ENCODE measurements at regions not wholly inside any gene's neighbourhood (a gene's known extent, or its start where the extent isn't known, plus 50 kb on each side); places are given as distances from the start of the nearest gene placed in this dataset.

DNA sequence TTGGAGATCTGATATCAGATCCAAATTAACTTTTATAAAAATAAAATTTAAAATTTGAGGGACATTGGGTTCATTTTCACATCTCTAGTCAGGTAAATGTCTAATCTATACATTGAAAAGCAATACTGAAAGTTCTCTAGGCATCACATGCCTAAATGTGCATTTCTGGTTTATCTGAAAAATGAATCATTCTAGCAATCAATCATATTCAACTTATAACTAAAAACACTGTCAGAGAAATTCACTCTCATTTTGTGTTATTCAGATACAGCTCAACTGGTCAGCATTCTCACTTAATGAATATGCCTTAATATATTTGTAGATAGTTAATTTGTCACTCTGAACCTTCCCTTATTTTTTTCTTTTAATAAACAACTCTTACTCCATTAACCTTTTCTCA lies 243.2 kb downstream of the CASP12 start:
- DNase-seq (ENCODE audit: low read depth): no peak

DNA sequence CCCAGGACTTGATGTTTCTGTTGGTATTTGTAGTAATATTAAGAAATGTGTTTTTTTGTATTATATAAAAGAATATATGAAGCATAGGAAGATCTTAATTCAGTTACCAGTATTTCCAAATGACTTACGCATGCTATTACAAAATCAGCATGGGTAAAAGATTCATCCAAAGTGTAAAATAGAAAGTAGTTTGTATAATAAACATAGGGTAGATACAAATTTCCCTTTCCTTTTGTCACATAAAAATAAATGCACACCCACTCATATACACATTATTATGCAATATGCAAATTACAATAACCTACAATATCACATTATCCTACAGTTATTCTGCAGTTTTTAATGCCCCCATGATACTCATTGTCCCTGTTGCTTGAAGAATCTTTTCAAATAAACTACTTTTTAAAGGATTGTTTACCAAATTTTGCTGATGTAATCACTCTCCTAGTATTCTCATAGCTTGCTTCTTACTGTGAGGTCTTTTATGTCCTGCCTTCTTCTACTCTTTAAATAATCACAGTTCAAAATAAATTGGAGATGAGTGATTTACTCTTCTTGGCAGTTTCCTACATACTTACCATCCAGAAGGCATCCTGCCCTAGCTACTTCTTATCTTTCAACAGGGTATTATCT lies 244.0 kb downstream of the CASP12 start:
- DNase-seq (ENCODE audit: low read depth): no peak

DNA sequence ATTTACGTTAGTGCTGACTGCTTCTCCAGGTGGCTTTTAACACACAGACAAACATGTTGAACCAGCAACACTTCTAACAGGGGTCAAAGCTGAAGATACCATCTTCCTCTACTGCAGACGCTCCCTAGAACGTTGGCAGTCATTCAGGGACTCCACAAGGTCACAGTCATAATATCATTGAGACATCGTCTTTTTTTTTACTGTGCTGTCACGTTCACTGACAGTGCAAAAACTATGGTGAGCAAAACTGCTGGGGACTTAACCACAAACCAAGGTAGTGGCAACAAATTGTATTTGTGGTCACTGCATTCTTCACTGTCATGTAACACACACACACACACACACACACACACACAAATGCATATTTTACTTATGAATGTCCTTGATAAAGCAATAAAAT lies 244.9 kb downstream of the CASP12 start:
- no peak for DNase-seq (ENCODE audit: low read depth)

DNA sequence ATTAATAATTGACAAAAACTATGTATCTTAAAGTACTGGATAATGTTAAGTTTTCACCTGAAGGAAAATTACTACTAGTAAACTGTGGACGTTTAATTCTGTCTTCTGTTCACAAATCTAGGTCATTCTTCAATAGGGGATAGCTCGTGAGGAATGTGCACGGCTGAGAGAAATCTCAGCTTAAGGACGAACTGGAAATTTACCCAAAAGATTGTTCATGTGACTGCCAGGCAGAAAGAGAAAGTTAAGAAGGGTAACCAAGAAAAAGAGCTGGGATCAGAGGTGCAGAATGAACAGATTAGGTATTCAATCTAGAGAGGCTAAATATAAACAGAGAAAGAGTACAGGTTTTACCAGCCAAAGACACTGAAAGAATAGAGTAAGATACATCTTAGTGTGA lies 245.3 kb downstream of the CASP12 start:
- no peak for DNase-seq (ENCODE audit: low read depth)

DNA sequence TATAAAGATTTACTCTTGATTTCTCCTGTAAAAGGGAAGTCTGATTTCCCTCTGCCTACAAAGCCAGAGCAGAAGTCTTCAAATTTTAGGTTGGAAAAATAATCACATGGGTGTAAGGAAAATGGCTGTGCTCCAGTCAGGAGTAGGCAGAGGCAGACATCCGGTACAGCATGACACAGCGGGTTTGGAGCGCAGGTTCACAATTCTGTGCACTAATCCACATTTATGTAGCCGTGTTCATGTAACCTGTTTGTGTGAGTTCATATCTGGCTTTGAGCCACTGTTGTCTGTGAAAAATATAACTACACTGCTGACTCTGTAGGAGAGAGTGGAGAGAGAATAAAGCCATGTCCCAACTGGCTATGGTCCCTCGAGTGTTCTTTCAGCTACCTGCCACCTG lies 248.0 kb downstream of the CASP12 start:
- no peak for DNase-seq (ENCODE audit: low read depth)

DNA sequence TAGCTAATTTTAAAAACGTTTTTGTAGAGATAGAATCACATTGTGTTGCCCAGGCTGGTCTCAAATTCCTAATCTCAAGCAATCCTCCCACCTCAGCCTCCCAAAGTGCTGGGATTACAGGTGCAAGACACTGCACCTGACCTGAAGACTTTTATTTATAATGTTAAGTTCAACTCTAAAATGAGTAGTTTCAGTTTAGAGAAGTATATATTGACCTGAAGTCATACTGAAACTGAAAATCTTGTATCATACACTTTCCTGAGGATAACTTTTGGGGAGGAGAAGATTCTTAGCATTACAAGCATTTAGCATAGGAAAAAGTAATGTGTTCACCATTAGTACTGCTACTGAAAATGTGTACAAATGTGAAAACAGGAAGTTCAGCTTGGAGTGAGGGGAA lies 249.3 kb downstream of the CASP12 start:
- DNase-seq (ENCODE audit: low read depth): no peak

DNA sequence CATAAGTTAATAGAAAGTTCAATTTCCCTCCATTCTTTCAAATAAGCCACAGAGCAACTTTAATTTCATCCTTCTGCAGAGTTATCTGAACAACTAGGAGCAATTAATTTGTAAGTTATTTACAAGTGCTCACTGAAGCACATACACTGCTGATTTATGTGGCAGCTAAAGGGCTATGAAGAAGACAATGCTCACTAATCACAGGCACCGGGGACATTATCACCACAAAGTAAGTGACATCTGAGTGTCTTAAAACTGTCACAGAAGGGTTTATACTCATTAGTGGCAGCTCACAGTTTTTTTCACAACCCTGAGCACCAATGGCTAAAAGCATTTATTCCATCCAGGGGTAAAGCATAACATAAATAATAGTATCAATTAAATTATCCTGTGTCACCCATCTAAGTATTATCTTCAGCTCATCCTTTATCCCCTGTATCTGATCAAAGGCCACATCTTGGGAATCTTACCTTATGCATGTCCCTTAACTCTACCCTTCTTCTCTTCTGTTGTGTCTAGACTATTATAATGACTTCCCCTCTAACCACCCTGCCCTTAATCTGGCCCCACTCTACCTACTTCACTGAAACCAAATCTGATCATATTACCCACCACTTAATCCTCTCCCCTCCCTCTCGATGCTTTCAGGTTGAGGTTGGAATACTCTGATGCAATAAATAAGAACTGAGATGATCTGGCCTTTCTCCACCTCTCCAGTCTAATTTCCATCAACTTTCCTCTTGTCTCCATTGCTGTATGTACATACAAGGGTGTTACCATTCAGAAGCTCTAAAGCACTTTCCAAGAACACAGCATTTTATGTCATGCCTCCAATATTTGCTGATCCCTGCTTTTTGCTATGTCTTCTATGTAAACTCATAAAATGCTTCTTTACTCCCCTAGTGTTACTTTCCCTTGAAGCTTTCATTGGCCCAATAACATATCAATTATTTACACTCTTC lies 252.7 kb downstream of the CASP12 start:
- DNase-seq (ENCODE audit: low read depth): no peak

DNA sequence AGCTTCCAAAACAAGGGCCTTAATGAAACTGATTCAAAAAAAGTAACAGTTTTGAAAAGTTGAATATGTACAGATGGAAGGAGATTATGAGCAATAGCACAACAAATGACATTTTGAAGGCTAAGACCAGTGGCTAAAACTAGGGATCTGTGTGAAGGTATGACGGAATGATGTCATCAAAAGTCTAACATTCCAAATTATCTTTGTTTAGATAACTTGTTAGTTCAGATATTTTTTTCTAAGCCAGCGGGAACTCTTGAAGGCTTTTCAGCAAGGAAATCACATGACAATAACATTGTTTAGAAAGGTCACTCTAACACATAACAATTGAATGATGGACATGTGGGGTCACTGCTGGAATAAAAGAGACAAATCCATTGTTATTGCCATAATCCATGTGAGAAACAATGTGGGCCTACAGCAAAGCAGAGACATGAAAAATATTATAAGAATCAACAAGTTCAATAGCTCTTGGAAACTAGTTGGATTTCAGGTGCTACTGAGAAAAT lies 260.5 kb downstream of the CASP12 start:
- DNase-seq (ENCODE audit: low read depth): no peak

DNA sequence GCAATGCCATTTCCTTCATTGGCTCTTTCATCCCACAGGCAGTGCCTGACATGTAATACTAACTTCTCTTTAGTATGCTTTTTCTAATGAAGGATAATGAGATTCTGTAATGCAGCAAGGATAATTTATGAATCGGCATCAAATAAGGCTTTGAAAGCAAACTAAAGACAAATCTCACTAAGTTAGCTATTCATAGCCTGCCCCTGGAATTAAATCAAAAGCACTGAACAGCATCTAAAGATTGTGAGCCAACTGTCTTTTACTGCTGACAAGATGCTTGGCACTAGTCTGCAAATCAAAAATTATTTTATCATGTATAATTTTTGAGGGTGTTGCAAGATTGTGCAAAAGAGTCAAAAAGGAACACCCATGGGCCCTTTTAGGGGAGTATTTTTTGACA lies 265.0 kb downstream of the CASP12 start:
- DNase-seq (ENCODE audit: low read depth): no peak

DNA sequence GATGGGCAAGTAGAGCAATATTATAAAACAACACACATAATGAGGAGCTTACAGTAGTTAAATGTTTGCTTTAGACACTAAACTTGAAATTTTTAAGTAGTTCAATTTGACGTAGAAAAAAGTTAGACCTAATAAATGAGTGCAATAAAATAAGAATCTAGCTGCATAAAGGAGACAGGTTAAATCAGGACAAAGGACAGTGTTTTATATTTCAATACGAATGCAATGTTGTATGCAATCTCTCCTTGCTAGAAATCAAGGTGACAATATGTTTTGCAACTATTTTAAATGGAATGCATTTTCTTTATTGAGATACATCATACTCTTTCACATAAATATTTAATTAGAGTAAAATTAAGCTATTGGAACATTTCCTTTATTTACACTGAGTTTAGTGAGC lies 267.9 kb downstream of the CASP12 start:
- DNase-seq (ENCODE audit: low read depth): no peak

DNA sequence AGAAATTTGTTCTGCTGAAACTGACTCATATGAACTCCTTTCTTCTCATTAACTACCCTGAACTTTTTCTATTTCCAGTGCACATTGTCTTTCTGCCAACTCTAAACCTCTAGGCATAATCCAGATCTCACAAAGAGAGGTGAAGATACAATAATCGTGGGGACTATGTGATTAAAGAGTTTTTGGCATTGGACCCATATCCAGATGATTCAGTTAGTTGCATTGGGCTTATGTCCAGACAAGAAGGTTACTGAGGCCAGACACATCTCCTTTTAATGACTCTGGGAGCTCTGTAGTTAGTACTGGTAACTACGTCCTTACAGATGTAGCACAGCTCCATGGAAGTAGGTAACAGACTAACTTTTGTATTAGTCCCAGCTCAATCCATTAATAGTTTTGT lies 273.0 kb downstream of the CASP12 start:
- DNase-seq (ENCODE audit: low read depth): no peak

DNA sequence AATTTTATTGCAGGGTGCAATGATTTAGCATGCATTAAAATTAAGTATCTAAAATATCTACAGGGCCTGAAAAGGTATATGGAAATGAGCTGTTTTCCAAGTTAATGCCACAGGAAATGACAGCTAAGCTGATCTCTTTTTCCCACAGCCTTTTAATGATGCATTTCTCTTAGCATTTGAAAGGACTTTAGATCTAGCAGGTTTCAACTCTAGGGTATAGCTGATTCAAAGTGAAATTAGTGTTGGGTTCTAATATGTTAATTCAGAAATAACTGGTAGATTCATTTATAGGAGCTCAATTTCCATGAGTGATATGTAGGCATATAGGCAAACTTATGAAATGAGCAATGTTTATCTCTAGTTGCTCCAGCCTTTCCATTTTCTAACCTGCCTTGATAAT lies 274.2 kb downstream of the CASP12 start:
- no peak for DNase-seq (ENCODE audit: low read depth)

DNA sequence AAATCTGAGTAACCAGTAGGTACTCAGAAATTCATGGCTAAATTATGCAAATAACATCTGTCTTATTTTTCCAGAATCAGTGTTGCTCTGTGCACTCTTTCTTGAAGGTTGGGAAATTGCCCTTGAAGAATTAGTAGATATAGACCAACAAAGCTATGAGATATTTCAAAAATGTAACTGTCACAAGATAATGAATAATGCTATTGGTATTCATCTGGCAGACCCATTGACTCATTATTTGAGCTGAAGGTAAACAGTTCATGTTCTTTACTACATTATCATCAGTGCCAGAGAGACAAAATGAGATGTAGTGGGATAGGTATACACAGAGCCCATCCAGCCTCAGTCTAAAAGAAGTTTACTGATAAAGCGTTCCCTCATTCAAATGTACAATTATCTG lies 274.7 kb downstream of the CASP12 start:
- DNase-seq (ENCODE audit: low read depth): no peak

DNA sequence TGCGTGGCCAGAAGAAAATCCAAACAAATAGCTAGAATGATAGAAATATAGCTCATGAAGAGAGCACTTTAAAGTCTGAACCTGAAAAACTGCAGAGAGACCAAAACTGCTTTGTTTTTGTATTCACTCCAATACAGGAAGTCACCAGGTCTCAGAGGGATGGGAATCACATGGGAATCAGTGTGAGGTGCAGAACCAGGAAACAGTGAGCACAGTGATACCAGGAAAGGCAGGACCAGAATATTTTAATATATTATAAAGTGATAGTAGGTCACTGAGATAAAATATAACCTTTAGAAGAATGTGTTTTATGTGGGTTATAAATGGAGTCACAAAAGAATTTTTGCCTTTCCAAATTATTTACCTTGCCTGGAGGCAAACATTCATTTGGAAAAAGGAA lies 277.3 kb downstream of the CASP12 start:
- no peak for DNase-seq (ENCODE audit: low read depth)

DNA sequence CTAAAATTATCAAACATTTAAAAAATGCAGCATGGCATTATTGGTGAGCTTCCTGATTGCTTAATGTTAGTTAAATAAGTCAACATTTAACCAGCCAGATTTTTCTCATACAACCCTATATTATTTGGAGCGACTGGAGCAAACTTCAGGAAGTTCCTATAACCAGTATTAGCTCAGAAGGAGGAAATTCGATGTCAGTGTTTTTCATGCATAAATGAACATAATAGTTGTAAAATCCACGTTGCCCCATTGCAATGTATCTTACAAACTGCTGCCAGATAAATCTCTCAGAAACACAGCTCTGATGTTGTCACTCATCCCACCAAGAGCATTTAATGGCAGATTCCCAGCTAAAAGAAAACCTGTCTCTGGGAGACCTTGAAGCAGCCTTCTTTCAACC lies 278.5 kb downstream of the CASP12 start:
- DNase-seq (ENCODE audit: low read depth): no peak

DNA sequence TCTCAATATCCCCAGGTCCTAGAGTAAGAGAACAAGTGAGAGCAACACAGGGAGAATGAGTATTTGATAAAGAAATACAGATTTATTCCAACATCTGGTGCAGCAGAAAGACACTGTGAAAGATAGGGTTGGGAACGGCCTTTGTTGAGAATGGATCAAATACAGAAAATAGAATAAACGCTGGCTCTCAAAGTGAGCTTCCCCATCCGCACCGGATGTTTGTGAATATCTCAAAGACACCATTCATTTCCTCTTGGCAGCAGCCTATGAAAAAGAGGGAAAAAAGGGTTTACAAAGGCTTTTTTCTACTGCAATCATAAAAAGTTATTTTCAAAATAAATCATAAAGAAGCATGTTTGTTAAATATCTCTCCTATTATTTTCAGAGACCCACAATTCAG lies 279.3 kb downstream of the CASP12 start:
- DNase-seq (ENCODE audit: low read depth): no peak

DNA sequence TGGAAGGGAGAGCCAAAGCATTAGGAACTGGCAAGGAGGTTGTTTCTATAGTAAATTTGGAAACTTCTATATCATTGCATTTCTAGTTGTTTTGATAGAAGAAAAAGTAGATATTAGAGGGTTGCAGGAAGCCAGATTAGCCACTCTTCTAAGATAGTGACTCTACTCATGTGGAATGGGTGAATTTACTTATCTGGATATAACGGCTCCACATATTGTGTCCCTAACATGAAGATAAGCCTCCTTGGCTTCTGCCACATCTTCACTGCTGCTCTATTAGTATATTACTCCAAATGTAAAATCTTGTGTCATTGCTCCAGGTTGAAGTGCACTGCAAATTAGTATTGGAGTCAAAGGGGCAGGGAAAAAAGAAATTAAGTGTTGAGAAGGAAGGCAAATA lies 283.3 kb downstream of the CASP12 start:
- DNase-seq (ENCODE audit: low read depth): no peak

DNA sequence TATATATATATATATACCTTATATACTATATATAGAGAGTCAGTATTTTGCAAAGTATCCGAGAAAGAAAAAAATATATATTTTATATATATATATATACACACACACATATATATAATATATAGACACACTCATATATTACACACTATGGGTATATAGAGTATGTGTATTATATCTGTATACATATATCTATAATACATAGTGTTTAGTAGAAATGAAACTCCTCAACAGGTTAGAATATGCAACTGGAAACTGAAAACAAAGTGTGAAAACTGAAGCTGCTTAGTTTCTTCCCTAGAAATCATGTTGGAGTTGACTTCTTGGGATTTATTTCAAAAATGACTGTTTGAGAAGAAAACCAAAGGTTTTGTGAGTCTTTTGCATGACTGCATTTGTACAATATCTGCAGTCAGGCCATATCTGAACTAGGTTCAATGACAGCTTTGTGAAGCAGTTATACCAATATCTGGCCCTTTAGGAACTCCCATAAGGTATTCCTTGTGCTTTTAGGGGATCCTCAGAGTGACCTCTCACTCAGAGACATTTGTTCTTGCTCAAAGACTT lies 284.1 kb downstream of the CASP12 start:
- DNase-seq (ENCODE audit: low read depth): no peak

DNA sequence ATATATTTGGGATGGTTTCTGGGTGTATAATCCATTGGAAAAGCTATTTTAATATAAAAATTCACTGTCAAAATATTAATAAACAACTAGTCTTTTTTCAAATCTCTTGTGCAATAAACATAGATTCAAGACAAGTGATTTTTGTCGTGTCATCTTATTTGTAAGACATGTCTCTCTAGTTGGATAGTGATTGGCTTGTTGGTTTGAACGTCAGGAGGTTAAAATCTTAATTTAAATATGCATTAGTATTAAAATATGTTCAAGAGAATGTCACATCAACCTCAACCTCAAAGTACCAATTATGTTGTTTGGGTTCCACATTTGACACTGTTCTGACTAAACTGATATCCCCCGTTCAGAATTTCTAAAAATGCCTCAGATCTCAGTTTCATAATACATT lies 287.6 kb downstream of the CASP12 start:
- DNase-seq (ENCODE audit: low read depth): no peak

DNA sequence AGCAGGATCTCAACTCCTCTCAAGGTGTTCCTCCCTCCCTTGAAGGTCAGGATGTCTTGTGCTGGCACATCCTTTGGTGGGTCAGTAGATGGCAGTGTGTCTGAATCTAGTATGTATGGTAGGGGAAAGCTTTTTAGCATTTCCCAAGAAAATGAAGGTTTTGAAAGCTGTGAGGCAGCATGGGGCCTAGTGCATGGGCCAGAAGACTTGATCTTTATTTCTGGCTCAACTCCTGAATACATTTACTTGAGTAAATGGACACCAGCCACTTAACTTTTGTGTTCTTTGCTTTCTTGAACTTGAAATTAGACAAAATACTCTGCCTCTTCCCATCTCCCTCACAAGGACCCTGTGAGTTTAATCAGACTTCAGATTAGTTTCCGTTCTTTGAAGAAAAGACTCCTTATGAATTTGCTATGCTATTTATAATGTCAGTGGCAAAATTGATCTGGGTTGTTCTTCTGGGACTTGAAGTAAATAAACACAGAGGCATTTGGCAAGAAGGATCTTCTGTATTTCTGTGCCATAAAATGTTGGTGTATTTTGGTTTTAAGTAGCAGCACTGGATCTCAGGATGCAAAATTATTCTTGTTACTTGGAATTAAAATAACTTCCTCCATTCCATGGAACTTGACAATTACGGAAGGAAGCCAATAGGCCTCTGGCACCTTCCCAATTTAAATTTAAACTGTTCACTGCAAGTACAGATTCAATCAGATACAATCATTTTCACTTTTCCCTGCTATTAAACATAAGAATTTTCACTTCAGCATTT lies 288.8 kb downstream of the CASP12 start:
- peak; percentile 1 for DNase-seq (ENCODE audit: low read depth)

DNA sequence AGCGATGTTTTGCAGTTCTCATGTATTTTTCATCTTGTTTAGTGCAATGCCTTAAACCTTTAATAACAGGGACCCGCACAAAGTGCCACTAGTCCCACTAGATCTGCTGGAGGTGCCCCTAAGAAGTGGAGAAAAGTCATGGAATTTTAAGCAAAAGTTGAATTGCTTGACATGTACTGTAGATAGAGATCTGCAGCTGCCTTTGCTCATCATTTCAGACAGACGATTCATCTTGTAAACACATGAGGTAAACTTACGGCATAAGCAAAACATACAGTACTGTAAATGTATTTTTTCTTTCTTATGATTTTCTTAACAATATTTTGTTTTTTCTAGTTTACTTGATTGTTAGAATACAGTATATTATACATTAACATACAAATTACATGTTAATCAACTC lies 295.6 kb downstream of the CASP12 start:
- no peak for DNase-seq (ENCODE audit: low read depth)

DNA sequence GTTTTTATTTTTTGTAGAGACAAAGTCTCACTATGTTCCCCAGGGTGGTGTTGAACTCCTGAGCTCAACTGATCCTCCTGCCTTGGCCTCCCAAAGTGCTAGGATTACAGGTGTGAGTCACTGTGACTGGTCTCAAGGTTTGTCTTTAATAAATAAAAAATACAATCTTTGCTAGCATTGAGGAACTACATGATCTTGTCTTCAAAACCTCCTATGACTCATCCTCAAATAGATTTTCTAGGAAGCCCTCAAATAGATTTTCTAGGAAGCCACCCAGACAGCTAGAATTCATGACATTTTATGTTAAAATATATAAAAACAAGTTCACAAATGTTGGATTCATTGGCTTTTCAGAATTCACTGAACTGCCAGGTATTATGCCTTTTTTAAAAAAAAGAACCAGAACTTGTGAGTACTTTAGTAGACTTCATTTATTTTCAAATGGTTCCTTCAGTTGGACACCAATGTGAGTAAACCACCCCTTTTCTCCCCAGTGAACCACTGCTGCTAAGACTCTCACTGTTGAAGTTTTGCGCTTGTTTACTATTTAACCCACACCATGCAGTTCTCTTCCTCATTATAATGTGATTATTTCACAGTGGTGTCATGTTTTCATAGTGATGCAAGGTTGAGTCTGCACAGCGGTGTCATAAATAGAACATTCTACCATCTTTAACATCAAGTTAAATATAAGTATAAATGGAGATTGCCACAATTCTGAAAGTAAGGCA lies 303.9 kb downstream of the CASP12 start:
- DNase-seq (ENCODE audit: low read depth): no peak
